Stimulated activated CD8-positive, alpha-beta memory T cell treated with anti-CD3 and anti-CD28 coated beads, Interleukin-7, amount 100 ng/mL, for 48 hours (primary cell): ENCODE measurements at regions not wholly inside any gene's neighbourhood (a gene's known extent, or its start where the extent isn't known, plus 50 kb on each side); places are given as distances from the start of the nearest gene placed in this dataset.

Experiments used
- DNase-seq, 2 donors: peaks; one replicate each; pipeline ENCODE4 v3.0.0-alpha.2; 2020; ENCODE audit warnings: low read depth in 1 of 2; ENCODE audit errors: extremely low read depth in 1 of 2

GRCh38 chr17:34874478-34874877 is 86.8 kb downstream of the CCT6B start:
- no peak for DNase-seq

GRCh38 chr17:34872640-34873039 is 88.6 kb downstream of the CCT6B start:
- no peak for DNase-seq

GRCh38 chr17:34869641-34870040 is 91.6 kb downstream of the CCT6B start:
- no peak for DNase-seq

GRCh38 chr17:34865716-34866115 is 95.5 kb downstream of the CCT6B start:
- DNase-seq = no peak

DNA sequence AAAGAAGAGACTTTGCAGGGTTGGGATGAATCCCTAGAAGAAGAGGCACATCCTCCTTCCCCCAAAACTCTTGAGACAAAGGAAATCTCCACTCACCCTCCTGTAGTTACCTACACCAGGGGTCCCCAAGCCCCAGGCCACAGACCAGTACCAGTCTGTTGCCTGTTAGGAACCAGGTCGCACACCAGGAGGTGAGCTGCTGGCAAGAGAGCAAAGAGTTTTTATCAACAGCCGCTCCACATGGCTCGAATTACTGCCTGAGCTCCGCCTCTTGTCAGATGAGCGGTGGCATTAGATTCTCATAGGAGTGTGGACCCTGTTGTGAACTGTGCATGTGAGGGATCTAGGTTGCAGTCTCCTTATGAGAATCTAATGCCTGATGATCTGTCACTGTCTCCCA is 98.9 kb downstream of the CCT6B start:
- DNase-seq = no peak

DNA sequence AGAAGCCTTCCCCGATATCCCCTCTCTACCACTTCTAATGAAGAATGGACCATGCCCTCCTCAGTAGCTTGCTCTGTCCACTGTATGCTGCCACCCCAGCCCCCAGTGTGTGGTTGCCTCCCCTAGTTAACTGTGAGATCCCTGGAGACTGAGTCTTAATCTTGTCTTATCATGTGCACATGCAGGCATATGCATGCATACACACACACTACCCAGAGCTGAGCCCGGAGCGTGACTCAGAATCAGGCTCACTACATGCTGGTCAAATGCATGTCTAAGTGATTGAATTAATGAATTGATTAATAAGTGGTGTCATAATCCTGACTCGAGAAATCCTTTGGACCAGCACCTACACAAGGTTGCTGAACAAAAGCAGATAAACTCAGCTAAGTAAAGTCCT is 99.4 kb downstream of the CCT6B start:
- DNase-seq = no peak

DNA sequence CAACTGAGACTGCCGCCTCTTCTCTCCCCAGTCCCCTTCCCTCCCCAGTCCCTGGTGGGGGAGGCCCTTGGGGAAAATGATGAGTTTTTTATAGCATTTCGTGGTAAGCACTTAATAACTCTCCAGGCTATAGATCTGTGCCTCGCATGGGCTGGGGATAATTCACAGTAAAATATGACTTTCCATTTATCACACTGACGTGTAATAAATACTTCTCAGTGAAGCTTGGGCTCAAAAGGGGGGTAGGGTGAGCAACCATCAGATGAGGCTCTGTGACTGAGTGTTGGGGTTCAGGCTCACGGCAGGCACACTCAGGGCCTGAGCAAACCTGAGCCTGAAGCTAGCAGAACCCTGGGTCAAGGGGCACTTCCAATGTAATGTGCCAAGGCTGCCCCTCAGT is 101.6 kb downstream of the CCT6B start:
- DNase-seq = peak in 1 of 2 donors; percentile 10

DNA sequence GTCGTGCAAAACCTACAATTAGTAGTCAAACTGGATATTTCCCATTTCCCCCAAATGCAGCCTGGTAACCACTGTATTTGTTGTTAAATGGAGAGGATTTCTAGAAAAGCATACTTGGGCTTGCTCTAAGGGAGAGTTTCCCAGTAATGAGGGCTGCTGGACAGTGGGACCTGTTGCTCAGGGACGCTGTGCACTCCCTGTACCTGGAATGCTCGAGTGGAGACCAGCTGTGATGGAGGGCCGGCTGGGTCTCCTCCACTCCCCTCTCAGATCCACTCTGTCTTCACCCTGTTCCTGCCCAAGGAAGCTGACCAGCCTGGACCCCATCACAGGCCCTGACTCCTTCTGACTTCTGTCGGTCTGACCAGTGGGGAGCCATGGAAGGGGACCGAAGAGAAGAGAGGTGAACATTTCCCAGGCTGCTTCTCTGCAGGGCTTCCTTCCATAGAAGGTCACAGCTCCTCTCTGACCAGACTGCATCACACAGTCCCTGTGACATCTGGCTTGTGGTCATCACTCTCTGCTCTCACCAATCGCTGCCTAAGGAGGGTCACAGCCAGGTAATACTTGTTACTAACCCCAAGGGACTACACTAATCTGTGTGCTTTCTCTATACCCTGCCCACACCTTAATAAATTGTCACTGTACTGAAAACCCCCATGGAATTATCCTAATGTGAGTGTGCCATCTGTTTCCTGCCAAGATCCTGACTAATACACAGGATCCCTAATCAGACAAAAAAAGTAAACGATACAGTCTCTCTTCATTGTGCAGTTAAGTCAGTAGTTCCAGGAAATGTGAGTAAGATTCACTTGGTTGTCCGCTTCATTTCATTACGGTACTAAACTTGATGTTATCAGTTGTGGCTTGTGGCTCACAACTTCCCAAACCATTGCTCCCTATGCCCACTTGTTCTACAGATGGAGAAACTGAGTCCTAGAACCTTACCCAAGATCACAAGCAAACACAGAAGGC is 102.4 kb downstream of the CCT6B start:
- peak in 1 of 2 donors; percentile 11 for DNase-seq

DNA sequence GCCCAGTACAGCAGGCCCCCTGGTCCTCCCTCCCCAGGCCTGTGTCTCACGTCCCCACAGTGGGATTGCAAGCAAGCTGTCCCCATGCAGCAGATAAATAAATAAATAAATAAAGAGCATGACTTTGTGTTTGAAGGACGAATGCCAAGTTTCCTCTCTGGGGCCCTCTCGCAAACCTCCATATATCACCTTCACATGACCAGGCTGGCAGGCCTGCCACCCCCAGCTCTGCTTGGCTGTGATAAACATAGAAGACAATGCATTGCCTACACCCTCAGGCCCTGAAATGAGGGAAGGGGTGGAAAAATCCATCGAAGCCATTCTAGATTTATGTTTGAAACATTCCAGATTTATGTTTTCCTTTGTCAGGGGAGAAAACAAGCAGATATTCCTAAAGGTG is 107.3 kb downstream of the CCT6B start:
- no peak for DNase-seq

DNA sequence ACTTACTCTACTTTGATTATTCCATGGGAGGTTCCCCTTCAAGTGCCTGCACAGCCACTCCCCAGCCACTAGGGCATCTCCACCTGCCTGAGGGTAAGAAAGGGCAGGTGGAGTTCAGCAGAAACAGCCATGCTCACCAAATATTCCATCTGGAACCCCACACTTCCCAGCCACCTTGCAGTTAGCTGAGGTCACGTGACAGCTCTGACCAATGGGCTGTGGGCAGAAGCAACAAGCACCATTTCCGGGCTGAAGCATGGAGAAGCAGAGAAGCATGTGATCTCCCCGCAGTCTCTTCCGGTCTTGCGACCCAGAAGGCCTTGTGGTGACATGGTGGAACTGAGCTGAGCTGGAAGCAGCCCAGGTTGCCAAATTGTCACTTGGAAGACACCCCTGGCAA is 108.6 kb downstream of the CCT6B start:
- DNase-seq = no peak

DNA sequence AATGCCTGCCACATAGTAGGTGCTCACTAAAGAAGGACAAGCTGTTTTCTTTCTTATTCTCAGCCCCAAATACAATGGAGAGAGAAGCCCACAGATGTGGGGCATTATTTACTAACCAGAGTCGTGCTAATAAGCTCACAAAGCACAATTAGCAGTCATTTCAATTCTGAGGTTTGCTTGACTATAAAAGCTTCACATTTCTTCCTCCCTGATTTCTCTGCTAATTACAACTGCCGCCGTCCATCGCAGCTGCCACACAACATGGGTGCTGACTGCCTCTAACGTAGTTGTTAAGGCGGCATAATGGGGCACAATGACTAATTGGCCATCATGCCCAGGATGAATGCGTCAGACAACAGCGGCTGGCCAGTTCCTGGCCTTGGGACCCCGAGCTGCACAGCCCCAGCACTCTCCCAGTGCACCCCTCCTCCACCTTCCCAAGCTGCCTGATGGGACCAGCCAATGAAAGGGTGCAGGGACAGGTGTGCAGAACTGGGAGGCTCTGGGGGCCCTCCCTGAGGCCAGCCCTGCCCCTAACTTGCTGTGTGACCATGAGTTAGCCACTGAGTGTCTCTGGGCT is 109.2 kb downstream of the CCT6B start:
- DNase-seq = no peak

DNA sequence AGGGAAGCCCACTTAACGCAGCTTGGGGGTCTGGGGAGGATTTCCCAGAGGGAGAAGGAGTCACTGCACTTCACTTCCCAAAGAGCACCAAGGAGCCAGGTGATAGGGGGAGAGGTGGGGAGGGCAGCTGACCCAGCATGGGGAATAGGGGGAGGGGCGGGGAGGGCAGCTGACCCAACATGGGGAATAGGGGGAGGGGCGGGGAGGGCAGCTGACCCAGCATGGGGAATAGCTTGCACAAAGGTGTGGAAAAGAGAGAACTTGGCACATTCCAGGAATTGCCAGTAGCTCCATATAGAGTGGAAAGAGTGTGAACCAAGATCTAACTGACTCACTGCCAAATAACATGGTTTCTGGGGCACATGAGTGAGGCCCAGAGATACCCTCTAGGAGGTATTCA is 110.3 kb downstream of the CCT6B start:
- DNase-seq = no peak

GRCh38 chr17:34850023-34850422 is 111.2 kb downstream of the CCT6B start:
- DNase-seq = no peak

- DNase-seq = no peak
These were observed 113.3 kb downstream of the CCT6B start for GRCh38 chr17:34847938-34848337.

DNA sequence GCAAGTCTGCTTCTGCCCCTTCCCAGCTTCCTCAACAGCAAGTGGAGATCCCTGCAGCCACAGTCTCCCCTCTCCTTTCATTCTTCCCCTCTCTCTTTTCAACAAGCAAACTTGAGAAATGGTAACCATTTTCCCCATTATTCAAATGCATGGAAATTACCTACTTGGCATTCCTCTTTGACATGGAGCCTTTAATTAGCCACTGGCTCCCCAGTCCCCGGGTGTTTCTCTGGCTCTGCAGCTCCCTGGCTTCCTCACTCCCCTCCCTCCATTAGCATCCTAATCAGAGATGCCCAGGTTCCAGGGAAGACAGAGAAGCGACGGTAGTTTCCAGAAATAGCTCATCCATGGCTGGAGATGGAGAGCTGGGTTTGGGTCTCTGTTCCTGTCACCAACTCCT is 116.0 kb downstream of the CCT6B start:
- DNase-seq = no peak

DNA sequence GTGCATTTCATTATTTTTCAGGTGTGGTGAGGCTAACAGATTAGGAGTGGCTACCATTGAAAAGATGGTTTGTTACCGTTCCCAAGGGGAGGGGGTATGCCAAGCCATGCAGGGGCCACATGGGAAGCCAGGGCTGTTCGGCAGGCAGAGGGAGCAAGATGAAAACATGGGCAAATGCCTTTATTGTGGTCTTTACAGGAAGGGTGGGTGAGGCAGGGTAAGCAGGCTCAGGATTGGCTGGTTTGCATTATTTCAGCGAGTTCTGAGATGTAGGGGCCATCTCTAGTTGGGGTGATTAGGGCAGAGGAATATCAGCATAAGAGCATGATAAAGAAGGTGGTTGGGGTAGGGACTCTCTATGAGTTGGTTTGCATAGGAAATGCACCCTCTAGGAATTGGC is 117.6 kb downstream of the CCT6B start:
- DNase-seq = no peak

- DNase-seq = no peak
These were observed 119.0 kb downstream of the CCT6B start for GRCh38 chr17:34842235-34842634.

DNA sequence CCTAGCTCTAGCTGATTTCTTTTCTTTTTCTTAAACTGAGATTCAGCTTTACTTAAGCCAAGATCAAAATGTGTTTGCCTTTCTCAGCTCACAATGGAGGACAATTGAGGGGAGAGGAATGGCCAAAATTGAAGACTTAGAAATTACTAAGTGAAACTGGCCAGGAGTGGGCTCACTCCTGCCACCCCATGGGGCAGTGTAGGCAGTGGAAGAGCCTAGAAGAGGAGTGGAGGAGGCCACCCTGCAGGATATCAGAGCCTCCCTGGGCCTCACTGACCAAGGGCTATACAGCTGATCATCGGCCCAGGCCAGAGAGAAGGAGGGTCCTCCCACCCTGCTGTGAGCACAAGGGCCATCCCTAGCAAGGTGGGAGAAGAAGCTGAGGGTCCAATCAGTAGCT is 119.8 kb downstream of the CCT6B start:
- no peak for DNase-seq

GRCh38 chr17:34840750-34841149 is 120.5 kb downstream of the CCT6B start:
- no peak for DNase-seq

GRCh38 chr17:34837876-34838478 is 123.3 kb downstream of the CCT6B start:
- DNase-seq = no peak

DNA sequence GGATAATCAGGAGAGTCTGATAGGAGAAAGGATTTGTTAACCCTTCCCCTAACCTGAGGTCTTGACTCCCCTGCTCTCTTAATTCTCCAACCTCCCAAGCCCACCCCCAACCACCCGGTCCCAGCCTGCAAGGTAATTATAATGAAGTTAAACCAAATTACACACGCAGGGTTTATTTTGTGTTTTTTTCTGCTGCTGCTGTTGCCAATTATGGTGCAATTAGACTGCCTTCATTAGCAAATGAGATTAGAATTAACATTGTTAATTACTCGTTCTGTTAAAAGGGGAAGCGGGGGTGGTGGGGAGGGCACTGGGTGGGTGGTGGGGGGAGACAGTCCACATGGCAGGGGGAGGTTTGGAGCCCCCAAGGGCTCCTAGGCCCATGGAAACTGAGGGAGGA is 128.9 kb downstream of the CCT6B start:
- DNase-seq = no peak

GRCh38 chr17:34827008-34827407 is 134.3 kb downstream of the CCT6B start:
- DNase-seq = no peak
